HG03045 (cell line): ENCODE measurements at regions not wholly inside any gene's neighbourhood (a gene's known extent, or its start where the extent isn't known, plus 50 kb on each side); places are given as distances from the start of the nearest gene placed in this dataset.

ENCODE experiments used
- ATAC-seq: cut with Tn5 transposase; IDR thresholded peaks from one replicate; pipeline ENCODE4 v1.9.1; 2021; ENCODE audit warnings: mild to moderate bottlenecking, moderate library complexity; ENCODE audit not compliant: unreplicated experiment

DNA sequence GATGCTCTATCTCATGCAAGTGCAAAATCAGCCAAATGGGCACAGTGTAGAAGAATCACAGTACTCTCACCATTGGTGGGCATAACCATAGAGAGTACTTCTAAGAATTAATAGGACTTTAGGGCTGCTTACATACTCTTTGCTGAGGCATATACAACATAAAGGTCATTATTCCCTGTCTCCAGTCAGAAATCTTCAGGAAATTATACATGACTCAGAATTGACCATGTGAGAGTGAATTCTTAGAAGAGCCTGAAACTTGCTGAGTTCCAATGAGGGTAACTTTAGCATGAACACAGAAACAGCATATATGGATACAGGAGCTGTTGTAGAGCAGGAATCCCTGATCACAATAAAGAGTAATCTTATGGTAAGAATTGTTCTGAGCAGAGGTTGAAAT lies 498.7 kb downstream of the TENT5A start:
- ATAC-seq = no peak

- no peak for ATAC-seq
Observed at GRCh38 chr6:81252231-81252630, 500.2 kb downstream of the TENT5A start.

GRCh38 chr6:81246200-81246599 lies 506.3 kb downstream of the TENT5A start:
- ATAC-seq = no peak

- ATAC-seq = no peak
Observed at GRCh38 chr6:81242624-81243023, 509.9 kb downstream of the TENT5A start.

GRCh38 chr6:81241126-81242041 lies 511.1 kb downstream of the TENT5A start:
- no peak for ATAC-seq

- no peak for ATAC-seq
Observed at GRCh38 chr6:81238390-81238789, 514.1 kb downstream of the TENT5A start.

- ATAC-seq = no peak
Observed at GRCh38 chr6:81237226-81237625, 515.3 kb downstream of the TENT5A start.

GRCh38 chr6:81235512-81235911 lies 517.0 kb downstream of the TENT5A start:
- no peak for ATAC-seq

- ATAC-seq = no peak
Observed at GRCh38 chr6:81233990-81234389, 518.5 kb downstream of the TENT5A start.

- no peak for ATAC-seq
Observed at GRCh38 chr6:81228912-81229555, 523.4 kb downstream of the TENT5A start.

DNA sequence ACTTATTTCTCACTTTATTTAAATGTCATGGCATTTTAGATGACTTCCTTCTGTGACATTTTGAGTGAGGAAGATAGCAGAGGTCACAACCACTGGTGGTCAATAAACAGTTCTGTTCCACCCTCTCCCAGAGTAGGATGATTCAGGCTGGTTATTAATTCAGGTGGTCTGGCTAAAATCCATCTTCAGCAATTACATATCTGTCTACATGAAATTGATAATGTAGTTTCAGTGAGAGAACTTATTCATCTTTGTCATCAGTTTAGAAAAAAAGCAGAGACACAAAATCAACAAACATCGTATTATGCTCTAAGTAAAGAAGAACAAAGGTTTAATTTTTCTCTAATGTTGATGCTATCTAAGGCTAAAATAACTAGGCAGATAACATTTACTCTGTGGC lies 525.5 kb downstream of the TENT5A start:
- ATAC-seq = no peak

DNA sequence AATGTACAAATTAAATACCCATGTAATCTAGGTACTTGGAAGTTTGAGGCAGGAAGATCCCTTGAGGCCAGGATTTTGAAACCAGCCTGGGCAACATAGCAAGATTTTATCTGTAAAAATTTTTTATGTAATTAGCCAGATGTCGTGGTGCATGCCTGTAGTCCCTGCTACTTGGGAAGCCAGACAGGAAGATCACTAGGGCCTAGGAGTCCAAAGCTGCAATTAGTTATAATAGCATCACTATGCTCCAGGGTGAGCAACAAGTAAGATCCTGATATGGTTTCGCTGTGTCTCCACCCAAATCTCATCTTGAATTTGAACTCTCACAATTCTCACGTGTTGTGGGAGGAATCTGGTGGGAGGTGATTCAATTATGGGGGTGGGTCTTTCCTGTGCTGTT lies 535.8 kb downstream of the TENT5A start:
- no peak for ATAC-seq

- ATAC-seq = no peak
Observed at GRCh38 chr6:81215092-81215432, 537.4 kb downstream of the TENT5A start.

DNA sequence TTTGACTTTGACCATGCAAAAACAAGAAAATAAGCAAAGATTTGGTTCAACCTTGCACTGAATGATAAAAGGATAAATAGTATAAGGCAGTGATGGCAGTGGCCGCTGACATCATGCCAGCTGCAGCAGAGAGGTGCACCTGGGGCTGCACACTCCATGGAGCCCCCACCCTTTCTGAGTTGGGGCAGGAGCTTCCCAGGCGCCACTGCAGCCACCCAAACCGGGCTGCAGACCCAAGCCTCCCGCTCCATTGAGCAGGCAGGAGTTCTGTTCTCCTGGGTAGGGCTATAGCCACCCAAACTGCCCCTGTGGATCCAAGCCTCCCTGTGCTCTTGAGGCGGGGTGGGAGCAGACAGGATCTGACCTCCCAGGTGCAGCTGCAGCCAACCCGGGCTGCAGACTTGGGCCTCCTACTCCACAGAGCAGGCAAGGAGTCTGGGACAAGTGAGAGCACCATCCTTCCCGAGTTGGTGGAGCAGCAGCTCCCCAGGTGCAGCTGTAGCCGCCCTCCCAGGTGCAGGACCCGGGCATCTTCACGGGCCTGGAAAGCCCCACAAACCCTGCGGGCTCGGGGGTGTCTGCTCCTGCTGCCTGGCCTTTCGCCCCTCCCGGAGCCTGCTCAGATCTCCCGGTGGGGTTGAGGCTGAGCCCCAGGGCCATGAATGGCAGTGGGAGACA lies 537.9 kb downstream of the TENT5A start:
- no peak for ATAC-seq

DNA sequence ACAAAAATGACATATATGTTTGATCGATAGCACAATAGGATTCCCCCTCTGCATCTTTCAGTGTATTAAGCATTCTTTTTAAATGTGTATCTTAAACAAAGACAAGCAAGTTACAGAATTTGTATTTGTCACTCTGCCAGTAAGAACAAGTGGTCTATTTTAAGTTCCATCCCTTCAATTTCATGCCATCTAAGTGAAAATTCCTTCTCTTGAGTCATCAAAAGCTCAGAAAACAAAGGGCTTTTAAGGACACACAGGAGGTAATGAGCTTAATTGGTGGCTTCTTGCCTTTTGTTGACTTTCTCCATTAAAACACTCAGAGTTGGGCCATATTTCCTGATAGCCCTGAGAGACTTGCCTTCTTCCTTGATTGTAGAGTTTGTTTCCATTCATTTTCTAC lies 547.8 kb downstream of the TENT5A start:
- ATAC-seq = no peak

GRCh38 chr6:81194374-81194773 lies 558.1 kb downstream of the TENT5A start:
- no peak for ATAC-seq

- no peak for ATAC-seq
Observed at GRCh38 chr6:81172056-81172740, 580.3 kb downstream of the TENT5A start.

- no peak for ATAC-seq
Observed at GRCh38 chr6:81169166-81169565, 583.3 kb downstream of the TENT5A start.

DNA sequence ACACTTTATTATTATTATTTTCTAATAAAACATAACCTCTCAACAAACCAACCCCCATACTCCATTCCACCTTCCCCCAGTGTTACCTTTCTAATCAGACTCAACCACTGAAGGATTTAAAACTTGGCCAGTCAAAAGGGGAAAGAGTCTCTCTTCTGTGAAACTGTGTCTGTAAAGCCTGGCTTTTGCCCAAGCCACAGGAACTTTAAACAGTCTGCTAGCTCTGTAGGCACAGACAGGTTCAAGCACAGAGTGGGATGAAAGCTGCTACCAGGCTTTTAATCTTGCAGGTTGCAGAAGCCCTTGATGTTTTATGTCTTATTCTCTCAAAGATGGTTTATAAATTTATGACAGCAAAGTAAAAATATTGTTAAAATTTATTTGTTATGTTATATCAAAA lies 585.7 kb downstream of the TENT5A start:
- no peak for ATAC-seq

- no peak for ATAC-seq
Observed at GRCh38 chr6:81158956-81159355, 593.5 kb downstream of the TENT5A start.

DNA sequence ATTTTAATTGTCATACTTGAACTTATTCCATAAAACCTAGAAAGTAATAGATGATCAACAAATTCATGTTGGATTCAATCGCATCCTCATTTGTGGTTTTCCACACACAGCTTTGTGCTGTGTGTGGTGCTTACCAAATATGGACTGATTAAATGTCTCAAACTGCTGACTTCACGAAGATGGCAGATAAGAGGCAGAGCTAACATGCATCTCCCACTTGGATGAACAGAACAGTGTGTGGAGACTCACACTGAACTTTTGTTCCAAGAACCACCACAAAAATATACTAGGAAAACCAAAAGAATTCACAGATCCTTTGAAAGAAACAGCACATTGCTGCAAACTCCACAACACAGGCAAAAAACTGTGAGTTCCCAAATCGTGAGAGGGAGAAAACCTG lies 603.7 kb downstream of the TENT5A start:
- no peak for ATAC-seq
